HG02642 (cell line): ENCODE measurements at regions not wholly inside any gene's neighbourhood (a gene's known extent, or its start where the extent isn't known, plus 50 kb on each side); places are given as distances from the start of the nearest gene placed in this dataset.
"Not testable (repeated sequence)": the region's sequence is repeated elsewhere in the genome, so short reads cannot be mapped to it uniquely, and the experiment has no call there.

Source experiments
- ATAC-seq: cut with Tn5 transposase; IDR thresholded peaks from one replicate; pipeline ENCODE4 v1.9.1; 2021; ENCODE audit warnings: mild to moderate bottlenecking; ENCODE audit not compliant: unreplicated experiment, poor library complexity

DNA sequence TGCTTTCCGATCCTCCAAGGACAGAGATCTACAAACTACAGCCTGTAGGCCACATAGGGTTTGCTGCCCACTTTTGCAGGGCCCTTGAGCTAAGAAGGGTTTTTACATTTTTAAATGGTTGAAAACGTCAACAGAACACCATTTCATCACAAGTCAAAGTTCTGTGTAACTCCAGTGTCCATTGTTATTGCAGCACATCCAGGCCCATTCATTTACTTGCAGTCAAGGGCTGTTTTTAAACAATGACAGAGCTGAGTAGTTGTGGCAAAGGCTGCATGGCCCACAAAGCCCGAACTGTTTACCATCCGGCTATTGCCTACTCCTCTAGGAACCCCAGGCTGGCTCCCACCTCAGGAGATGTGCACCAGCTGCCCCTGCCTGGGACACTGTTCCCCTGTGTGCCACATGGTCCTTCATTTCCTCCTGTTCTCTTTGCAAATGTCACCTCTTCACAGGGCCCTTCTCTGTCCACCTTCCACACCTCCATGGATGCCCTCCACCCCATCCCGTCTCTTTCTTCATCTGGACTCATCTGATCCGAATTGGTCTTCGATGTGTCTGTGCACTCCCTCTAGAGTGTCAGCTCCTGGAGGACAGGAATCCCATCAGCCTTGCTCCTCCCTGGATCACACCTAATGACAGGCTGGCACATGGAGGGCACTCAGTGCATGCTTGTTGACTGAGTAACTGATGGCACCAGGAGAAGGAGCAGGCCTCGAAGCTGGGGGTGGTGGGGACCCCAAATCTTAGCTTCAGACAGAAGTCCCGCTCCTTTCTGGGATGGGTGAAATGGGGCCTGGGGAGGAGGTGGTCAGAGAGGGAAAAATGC, 69.5 kb upstream of the IQSEC1 start:
- no peak for ATAC-seq

DNA sequence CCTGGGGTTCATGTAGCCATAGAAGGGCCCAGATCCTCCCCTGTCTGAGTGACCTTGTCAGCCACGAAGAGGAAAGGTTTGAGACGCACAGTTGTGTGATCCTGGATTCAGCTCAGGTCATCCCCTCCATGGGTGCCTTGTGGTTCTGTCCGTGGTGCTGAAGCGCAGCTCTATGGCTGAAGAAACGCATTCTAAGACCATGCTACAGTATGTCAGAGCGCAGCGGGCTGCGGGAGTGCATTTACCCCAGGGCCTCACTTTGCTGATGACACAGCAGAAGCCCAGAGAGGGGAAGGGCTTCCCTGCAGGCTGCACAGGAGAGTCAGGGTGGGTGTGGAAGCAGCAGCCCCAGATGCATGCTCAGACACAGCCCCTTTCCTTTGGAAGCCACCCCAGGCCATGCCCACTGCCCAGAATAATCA, 68.8 kb upstream of the IQSEC1 start:
- no peak for ATAC-seq

DNA sequence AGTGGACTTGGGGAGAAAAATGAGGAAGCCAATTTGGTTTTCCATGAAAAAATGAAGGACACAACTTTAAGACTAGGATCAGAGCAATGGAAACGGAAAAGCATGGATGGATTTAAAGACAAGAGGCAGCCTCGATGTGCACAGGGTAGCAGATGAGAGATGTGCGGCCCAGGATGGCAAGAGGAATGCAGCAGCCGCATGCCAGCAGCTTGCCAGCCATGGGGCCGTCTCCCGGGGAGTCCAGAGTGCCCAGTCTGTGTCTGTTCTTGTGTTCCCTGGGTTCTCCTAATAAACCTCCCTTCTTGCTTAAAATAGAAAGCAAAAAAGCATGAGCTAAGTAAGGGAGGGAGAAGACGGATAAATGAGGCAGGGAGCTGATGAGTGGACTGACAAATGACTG, 68.0 kb upstream of the IQSEC1 start:
- ATAC-seq = no peak

DNA sequence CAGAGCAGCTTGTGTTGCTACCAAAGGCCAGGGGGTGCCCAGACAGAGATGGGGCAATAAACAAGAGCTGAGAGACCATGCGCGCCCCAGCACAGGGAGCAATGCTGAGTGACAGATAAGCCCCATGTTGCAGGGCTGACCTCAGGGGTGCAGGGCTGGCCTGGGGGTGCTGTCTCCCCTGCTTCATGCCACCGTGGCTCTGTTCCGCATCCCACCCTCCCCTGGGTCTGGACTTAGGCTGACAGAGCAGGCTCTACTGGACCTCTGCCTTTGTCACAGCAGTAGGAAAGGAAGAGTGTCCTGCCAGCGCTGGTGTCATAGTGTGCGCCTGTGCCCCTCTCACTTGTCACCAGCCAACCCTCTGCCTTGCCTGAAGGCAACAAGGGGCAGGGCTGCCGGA, 67.4 kb upstream of the IQSEC1 start:
- no peak for ATAC-seq

DNA sequence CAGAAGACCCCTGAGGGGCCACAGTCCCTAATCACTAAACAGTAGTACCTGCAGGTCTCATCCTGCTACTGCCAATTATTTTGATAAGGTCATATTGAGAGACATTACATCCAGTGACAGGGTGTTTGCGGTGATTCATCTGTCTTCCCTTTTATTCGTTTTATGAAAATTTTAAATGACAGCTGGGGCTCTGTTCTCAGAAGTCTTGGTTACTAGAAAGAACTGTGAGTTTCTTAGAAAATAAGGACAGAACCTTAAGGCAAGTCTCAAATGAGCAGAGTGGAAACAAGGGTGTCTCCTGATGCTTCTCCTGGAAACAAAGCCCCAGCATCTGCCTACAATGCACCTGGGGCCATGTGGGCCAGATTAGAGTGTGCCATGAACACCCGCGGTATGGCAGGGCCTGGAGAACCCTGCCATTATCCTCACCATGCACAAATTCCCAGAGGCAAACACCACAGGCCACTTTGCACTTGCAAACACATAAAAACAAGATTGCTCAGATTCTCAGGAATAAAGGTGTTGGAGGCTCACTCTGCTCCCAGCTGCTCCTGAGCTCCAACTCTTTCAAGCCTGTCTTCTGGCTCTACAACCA, 66.3 kb upstream of the IQSEC1 start:
- ATAC-seq = no peak

DNA sequence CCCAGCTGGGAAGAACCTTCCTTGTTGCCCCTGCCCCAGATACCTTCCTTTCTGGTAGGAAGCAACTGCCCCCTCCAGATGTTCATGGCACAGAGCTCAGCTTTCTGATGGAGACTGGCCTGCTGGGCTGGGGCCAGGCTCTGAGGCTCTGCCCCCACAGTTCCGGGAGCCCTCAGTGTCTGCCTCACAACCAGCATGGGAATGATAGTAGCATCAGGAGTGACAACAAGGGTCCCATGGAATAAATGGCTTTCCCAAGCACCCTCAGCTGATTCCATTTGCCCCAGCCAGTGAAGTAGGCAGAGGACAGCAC, 65.6 kb upstream of the IQSEC1 start:
- ATAC-seq = no peak

DNA sequence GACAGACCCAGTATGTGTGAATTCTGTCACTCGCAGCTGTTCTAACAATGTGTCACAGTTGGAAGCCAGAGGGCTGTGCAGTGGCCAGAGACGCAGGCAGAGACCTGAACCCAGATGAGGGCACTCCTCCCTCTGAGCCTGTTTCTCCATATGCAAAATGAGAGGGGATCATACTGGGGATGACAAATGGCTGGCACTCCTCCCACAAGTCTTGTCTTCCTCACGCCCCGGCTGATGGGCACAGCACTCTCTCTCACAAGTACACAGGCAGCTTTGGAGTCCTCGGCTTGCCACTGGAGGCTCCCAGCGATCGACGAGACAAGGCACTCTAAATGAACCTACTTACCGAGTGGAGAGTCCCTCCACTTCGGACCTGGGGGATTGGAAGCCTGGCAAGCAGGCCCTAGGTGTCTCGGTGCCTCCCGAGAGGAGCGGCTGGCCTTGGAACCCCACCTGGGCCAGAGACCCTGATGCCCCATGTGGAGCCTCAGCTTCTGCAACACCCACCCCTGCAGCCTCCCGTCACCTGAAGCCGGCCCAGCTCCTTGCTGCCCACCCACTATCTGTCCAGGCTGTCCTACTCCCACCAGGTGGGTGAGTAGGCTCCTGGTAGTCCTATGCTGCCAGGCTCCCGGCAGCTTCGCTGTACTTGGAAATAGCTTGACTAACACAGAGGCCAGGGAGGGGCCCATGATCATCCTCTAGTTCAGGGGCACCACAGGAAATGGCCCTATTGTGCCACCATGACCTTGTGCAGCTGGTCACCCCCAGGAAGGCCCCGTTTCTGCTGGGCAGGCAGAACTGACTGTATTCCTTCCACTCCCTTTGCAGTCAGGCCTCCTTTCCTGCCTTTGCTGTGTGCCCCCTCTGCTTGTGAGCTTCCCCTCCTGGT, 65.0 kb upstream of the IQSEC1 start:
- no peak for ATAC-seq

DNA sequence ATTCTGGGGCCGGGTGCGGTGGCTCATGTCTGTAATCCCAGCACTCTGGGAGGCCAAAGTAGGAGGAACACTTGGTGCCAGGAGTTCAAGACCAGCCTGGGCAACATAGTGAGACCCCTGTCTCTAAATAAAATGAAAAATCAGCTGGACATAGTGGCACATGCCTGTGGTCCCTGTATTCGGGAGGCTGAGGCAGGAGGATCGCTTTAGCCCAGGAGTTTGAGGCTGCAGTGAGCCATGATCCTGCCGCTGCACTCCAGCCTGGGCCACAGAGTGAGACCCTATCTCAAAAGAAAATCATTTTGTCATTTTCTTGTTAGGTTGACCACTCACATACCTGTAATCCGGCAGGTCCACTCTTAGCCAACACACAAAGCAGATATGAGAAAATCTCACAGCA, 63.6 kb upstream of the IQSEC1 start:
- not testable (repeated sequence) for ATAC-seq

DNA sequence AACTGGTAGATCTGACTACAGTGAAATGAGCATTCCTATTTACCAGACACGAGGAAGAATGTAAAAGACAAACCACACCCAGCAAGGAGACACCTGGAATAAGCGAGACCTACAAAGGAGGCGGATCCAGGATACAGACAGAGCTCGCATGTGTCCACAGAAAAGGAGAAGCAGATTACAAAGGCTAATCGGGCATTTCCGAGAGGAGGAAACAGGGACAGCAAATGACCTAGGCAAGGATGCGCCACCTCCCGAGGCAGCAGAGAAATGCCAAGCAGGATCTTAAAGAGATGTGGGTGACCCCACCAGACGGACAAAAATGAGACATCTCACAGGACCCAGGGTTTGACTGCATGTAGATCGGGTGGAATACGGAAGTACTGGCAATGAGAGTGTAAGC, 63.2 kb upstream of the IQSEC1 start:
- ATAC-seq = no peak

DNA sequence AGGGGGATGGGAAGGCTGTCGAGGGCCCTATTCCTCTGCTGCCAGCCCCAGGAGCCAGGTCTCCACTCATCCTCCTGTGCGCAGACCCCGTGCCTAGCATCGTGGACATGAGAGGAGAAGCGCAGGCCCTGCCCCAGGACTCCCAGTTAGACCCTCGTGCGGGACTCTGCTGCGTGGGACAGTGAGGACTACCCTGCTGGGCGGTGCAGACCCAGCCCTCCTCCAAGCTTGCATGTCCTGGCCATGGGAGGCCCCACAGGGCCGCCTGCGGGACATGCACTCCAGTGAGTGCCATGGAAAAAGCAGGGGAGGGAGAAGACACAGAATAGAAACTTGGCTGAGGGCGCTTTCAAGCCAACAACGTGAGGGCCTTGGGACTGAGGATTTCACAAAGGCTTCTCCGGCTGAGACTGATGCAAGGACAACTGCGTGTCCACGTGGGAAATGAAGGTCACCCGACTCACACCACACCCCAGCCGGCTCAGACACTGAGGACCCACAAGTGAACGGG, 62.6 kb upstream of the IQSEC1 start:
- no peak for ATAC-seq

DNA sequence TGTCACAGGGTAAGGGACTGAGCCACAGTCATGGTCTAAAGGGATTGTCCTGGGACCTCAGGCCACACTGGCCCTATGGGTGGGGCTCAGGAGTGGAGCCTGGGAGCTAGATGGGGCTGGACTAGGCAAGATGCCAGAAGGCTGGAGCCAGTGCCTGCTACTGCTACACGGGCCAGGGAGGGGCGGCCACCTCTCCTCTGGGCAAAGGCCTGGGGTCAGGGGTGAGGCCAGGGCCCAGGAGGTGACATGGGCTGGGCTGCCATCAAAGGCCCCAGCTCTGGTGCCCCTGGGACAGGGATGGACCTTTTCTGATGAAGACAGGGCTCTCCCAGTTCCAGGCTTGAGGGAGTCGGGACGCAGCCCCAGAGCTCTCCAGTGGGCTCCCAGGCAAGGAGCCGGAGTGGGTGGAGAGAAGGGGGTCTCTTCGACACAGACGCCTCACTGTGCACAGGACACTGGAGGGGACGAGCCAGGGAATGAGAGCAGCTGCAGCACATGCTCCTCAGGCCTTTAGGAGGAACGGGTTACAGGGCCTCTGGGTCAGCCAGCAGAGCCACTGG, 62.1 kb upstream of the IQSEC1 start:
- ATAC-seq = no peak

DNA sequence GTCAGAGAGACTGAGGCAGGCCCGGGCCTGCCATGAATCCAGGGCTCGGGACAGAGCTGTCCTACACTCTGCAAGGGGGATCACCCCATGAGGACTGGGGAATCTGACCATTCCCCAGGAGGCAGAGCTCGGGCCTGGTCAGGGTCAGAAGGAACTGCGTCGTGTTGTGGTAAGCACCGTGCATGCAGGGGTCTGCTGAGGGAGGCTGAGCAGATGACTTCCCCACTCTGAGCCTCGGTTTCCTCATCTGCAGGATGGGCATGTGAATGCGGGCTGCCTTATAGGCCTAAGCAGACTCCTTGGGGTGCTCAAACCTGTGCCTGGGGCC, 61.6 kb upstream of the IQSEC1 start:
- no peak for ATAC-seq

DNA sequence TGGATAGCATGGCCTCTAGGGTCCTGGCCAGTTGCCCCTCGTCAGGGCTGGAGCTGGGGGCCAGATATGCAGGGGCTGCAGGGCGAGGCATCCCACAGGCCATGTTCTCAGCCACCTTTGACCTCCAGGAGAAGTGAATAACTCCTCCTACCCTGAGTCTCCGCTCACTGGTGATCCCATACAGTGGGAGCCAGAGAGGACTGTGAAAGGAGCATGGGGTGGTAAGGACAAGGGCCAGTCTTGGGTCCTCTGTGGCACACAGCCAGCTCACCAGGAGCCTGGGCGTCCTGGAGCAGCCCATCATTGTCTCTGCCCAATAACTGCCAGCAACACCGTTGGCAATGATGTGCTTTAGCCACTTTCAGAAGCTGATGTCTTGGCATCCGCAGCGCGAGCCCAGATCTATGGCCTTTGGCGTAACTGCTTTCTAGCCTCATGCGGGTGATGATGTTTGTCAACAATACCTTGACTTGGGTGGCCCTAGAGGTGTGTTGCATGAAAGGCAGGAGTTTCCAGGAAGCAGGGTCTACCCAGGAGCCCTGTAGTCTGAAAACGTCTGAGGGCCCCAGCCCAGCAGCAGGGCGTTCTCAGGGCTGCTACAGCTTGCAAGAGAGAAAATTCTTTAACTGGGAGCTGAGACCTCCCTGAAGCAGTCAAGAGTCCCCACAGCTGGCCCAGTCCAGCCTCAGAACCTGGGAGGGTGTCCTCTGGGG, 61.1 kb upstream of the IQSEC1 start:
- no peak for ATAC-seq

DNA sequence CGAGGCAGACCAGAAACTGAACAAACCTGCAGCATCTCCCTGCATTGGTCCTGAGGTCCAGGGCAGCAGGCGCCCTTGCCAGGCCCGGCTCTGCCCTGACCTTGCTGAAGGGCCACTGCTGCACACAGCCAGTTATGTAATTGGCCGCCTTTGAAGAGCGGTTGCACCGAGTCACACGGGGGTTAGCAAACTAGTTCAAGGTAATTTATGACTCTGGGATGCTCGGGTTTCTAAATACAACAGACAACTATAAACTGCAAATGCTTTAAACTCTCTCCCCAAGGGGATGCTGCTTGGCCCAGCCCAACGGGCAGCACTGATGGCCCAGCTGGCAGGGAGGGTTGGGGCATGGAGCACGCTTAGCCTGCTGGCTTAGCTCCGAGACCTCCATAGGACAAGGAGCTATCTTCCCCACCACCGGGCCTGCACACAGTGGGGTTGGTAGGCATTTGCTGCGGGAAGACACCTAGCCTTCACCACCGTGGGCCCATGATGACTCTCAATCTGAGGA, 60.3 kb upstream of the IQSEC1 start:
- ATAC-seq = no peak

DNA sequence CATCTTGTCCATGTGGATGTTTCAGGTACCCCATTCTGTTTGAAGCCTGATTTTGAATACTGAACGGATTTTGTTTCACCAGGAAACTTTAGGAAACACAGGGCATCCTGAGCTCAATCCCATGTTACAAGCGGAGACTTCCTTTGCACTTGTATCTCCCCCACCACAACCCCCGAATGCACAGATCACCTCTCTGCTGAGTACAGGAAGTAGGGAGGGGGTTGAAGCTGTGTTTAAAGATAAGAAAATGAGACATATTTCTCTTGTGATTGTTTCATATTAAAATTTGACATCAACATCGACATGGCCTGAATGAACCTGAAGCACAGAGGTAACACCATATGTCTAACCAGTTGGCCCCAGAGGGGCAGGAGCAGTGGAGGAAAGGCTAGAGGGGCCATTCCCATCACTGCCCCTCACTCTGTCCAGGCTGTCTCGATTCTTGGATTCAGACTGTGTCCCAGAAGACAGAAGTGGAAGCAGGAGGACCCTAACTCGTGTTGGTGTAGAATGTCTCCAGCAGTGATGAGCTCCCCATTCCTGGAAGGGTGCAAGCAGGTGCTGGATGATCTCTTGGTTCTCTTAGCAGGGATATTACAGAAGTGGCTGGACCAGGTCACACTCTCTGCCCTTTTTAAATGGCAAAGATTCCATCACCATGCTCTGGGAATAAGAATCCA, 59.6 kb upstream of the IQSEC1 start:
- ATAC-seq = no peak

DNA sequence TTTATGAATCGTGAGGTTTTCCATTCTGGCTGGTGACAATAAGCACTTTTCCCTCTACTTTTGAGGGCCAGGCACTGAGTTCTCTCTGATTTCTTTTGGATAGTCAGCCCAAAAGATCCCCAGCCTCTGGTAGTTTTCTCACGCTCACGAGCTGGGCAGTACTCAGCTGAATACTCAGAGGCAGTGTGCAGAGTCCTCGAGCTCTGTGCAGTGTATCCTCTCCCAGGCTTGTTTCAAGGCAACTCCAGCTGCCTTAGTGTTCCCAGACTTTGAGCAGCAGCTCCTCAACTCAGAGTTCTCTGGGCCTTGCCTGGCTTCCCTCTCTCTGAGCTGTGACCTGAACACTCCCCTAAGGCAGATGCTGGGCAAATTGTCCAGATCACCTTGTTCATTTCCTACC, 59.1 kb upstream of the IQSEC1 start:
- no peak for ATAC-seq

DNA sequence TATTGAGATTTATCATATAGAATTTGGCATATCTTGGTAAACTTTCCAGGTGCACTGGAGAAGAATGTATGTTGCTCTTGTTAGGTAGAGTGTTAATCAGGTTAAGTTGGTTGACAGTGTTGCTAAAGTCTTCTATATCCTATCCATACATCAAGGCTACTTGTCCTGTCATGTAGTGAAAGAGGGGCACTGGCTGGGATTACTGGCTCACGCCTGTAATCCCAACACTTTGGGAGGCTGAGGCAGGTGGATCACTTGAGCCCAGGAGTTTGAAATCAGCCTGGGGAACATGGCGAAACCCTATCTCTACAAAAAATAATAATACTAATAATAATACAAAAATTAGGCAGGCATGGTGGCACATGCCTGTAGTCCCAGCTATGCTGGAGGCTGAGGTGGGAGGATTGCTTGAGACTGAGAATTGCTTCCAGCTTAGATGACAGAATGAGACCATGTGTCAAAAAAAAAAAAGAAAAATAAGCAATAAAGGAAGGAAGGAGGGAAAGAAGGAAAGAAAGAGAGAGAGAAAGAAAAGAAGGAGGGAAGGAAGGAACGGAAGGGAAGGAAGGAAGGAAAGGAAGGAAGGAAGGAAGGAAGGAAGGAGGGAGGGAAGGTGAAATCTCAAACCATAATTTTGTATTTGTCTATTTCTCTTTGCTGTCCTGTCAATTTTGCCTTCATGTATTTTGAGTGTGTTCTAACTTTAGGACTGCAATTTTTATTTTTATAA, 57.4 kb upstream of the IQSEC1 start:
- ATAC-seq = no peak

DNA sequence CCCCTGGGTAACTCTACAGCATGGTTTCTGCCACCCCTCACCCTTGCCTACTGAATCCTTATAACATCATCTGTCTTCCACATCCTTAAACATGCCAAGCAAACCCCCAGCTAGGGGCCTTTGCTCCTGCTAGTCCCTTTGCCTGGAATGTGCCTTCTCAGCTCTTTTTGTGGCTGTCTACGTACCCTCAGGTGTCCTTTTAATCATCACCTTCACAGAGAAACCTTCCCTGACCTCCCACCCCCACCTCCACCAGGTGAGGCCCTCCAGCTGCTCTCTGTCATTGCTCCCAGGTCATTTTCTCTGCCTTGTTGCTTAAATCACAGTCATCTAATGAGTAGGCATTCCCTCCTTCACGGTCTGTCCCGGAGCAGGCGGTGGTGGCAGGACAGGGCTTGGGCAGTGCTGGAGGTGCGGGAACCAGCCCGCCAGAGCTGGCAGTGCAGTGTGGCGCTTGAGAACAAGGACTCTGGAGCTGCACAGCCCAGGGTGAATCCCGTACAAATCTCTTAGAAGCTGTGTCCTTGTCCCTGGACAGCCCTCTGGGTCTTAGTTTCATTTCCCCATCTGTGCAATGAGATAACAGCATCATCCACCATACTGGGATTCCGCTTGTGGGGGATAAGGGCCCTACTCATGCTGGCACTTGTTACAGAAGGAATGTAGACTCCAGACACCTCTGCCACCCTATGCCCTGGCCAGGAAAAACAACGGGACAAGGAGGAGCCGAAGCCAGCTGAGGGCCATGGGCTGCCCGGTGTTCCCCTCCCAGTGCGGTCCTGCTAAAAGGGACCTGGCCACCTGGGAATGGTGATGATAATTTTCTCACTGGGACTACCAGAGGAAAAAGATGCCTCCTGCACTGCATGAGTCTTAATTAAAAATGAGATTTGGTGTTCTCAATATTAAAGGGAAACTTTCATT, 52.1 kb upstream of the IQSEC1 start:
- ATAC-seq = no peak
